Chondrocyte (in vitro differentiated cells): ENCODE measurements at regions not wholly inside any gene's neighbourhood (a gene's known extent, or its start where the extent isn't known, plus 50 kb on each side); places are given as distances from the start of the nearest gene placed in this dataset.
A peak's percentile ranks its signal among the peaks of the same experiment; 100 is the strongest.

Source experiments
- DNase-seq: peaks from one replicate; pipeline ENCODE4 v3.0.0; 2021; ENCODE audit warnings: mixed read lengths, low spot score
- H3K27ac Mint-ChIP-seq: one replicate; pipeline ENCODE4 v1.8.0; 2021; ENCODE audit warnings: mild to moderate bottlenecking, moderate library complexity, mixed read lengths; ENCODE audit not compliant: unreplicated experiment
- H3K27me3 Mint-ChIP-seq: 2 replicates; pipeline ENCODE4 v1.8.0; 2021; ENCODE audit warnings: low read depth, mixed read lengths
- H3K36me3 Mint-ChIP-seq: 2 replicates; pipeline ENCODE4 v1.8.0; 2021; ENCODE audit warnings: low read depth, mixed read lengths
- H3K4me1 Mint-ChIP-seq: 2 replicates; pipeline ENCODE4 v1.8.0; 2021; ENCODE audit warnings: low read depth, mild to moderate bottlenecking, mixed read lengths
- H3K4me3 Mint-ChIP-seq: one replicate; pipeline ENCODE4 v1.8.0; 2021; ENCODE audit warnings: mild to moderate bottlenecking, moderate library complexity, mixed read lengths; ENCODE audit not compliant: unreplicated experiment
- H3K9me3 Mint-ChIP-seq: 2 replicates; pipeline ENCODE4 v1.8.0; 2021; ENCODE audit warnings: low read depth, mixed read lengths
- TF ChIP-seq, protein P1 (sequence below): fragments of 200-600 bp; sonication (generic); IDR thresholded peaks from 2 replicates; pipeline ENCODE4 v1.5.0; 2021; ENCODE audit warnings: antibody characterized with exemption, mild to moderate bottlenecking, moderate library complexity

DNA sequence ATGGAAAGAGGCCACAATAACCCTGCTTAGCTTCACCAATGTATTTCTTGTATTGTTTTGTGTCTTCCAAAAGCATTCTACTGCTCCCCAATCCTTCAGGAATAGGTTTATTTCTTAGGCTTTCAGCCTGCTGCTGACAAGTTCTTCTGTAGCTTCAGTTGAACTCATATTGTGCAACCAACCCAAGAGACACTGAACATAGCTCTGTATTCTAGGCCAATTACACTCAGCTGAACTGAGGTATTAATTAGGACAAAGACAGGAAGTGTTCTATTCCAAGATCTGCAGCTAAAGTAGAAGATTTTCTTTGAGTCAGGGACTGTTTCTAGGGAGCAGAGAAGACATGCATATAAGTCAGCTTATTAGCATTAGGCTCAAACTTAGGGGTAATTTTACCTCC lies 151.8 kb downstream of the LHFPL1 start:
- H3K4me1 Mint-ChIP-seq, result no peaks in the 10 kb centered on the region
- TF ChIP-seq, protein P1, sequence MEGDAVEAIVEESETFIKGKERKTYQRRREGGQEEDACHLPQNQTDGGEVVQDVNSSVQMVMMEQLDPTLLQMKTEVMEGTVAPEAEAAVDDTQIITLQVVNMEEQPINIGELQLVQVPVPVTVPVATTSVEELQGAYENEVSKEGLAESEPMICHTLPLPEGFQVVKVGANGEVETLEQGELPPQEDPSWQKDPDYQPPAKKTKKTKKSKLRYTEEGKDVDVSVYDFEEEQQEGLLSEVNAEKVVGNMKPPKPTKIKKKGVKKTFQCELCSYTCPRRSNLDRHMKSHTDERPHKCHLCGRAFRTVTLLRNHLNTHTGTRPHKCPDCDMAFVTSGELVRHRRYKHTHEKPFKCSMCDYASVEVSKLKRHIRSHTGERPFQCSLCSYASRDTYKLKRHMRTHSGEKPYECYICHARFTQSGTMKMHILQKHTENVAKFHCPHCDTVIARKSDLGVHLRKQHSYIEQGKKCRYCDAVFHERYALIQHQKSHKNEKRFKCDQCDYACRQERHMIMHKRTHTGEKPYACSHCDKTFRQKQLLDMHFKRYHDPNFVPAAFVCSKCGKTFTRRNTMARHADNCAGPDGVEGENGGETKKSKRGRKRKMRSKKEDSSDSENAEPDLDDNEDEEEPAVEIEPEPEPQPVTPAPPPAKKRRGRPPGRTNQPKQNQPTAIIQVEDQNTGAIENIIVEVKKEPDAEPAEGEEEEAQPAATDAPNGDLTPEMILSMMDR, result no peak
- H3K27me3 Mint-ChIP-seq, result no peaks in the 10 kb centered on the region
- no peaks in the 10 kb centered on the region for H3K36me3 Mint-ChIP-seq
- DNase-seq, result no peak
- H3K9me3 Mint-ChIP-seq, result peaks cover 22% of the 10 kb centered on the region
- no peak overlapping the region for H3K27ac Mint-ChIP-seq
- no peak overlapping the region for H3K4me3 Mint-ChIP-seq

DNA sequence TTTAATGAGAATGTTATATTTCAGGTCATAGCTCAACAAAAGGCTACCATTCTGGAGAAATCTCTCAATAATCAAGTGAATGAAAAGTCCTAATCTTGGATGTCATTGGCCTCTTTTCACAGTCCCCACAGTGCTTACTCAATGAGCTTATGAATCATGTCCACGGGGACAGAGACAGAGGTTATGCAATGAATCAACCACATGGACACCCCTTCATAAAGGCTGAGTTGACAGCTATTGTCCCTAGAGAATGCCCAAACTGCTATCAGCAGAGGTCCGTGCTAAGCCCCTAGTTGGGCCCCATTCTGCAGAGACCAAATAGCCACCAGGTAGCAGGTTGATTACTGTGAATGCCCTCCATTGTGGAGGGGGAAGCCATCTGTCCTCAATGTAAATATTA lies 158.1 kb downstream of the LHFPL1 start:
- no peak for DNase-seq
- Mint-ChIP-seq H3K9me3 (peaks cover 19% of the 10 kb centered on the region), H3K4me1 (no peaks in the 10 kb centered on the region), H3K27me3 (no peaks in the 10 kb centered on the region), H3K27ac (no peak overlapping the region), H3K4me3 (no peak overlapping the region), H3K36me3 (no peaks in the 10 kb centered on the region)
- TF ChIP-seq, protein P1, result no peak

DNA sequence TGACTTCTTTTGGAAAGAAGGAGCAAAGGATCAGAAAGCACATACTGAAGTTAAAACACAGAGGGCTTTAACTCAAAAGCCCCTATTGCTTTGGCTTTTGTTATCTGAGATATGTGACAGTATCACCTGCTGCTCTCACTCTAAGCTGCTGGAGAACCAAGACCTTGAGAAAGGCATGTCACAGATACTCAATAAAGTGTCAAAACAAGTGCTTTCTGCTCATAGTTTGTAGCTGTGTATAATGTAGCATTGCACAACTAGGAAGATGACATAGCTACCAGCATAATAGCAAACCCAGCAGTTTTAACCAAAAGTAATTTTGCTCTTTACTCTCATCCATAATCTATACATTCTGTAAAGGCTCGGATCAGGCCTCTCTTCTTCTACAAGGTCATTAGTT lies 159.6 kb downstream of the LHFPL1 start:
- TF ChIP-seq, protein P1, result no peak
- DNase-seq, result no peak
- peaks cover under 1% of the 10 kb centered on the region for H3K36me3 Mint-ChIP-seq
- no peak overlapping the region for H3K4me3 Mint-ChIP-seq
- H3K4me1 Mint-ChIP-seq, result no peaks in the 10 kb centered on the region
- peaks cover 10% of the 10 kb centered on the region for H3K9me3 Mint-ChIP-seq
- H3K27ac Mint-ChIP-seq, result no peak overlapping the region
- no peaks in the 10 kb centered on the region for H3K27me3 Mint-ChIP-seq

DNA sequence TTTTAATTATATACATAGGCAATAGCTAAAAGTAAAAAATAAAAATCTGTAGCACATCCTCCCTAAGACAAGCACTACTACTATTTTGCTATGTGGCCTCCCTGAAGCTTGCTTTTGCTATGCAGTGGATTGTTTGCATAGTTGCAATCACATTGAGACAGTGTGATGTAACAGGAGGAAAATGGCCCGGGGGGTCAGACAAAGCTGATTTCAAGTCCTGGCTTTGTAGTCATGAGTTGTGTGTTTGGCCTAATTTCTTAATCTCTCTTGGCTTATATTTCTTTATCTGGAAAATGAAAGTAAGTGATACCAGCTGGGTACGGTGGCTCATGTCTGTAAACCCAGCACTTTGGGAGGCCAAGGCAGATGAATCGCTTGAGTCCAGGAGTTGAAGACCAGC lies 166.6 kb downstream of the LHFPL1 start:
- Mint-ChIP-seq H3K36me3 (peaks cover 6% of the 10 kb centered on the region), H3K4me3 (no peak overlapping the region), H3K9me3 (peaks cover 30% of the 10 kb centered on the region), H3K4me1 (no peaks in the 10 kb centered on the region), H3K27ac (no peak overlapping the region), H3K27me3 (no peaks in the 10 kb centered on the region)
- TF ChIP-seq, protein P1, result no peak
- no peak for DNase-seq

DNA sequence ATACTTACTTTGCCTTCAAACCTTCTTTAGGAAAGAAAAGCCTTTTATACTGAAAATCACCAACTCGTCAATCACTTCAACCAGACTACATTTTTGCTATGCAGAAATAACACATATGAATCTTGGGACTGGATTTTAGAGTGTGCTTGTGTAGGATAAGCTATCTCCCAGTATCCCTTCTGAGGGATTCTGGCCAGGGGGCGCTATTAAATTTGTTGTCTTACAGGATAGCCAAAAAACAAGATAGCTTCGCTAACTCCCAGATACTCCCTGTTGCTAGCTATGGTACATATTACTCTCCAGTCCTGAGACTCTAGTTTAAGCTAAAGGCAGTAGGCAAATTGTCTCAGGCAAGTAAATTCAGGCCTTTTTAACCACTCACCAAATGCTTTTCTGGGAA lies 167.2 kb downstream of the LHFPL1 start:
- H3K4me3 Mint-ChIP-seq, result no peak overlapping the region
- peaks cover 6% of the 10 kb centered on the region for H3K36me3 Mint-ChIP-seq
- TF ChIP-seq, protein P1, result peak; percentile 21
- no peak overlapping the region for H3K27ac Mint-ChIP-seq
- H3K9me3 Mint-ChIP-seq, result peaks cover 32% of the 10 kb centered on the region
- H3K27me3 Mint-ChIP-seq, result no peaks in the 10 kb centered on the region
- no peak for DNase-seq
- no peaks in the 10 kb centered on the region for H3K4me1 Mint-ChIP-seq
